Peyer's patch (tissue), 4 donors: ENCODE measurements at regions not wholly inside any gene's neighbourhood (a gene's known extent, or its start where the extent isn't known, plus 50 kb on each side); places are given as distances from the start of the nearest gene placed in this dataset.

Experiments used
- CTCF ChIP-seq, 6 experiments: fragments of 450-650 bp in 4 of 6; fragments of 200-600 bp in 2 of 6; sonication (generic) in 1 of 6; IDR thresholded peaks; one replicate each; pipeline ENCODE4 v1.5.1; 2017 to 2019; ENCODE audit warnings: antibody characterized with exemption in 6 of 6, mild to moderate bottlenecking in 3 of 6, moderate library complexity in 1 of 6
- POLR2A ChIP-seq, 2 donors: fragments of 450-650 bp; IDR thresholded peaks; one replicate each; pipeline ENCODE4 v1.5.1; 2017; ENCODE audit warnings: antibody characterized with exemption in 2 of 2, mild to moderate bottlenecking in 2 of 2, moderate library complexity in 2 of 2

- TF ChIP-seq POLR2A (IDR thresholded peaks at IDR 0.05) (no peak), CTCF (IDR thresholded peaks at IDR 0.05) (no peak)
These were observed 193.5 kb upstream of the FAT1 start for GRCh38 chr4:186917136-186917535.
